HG02642 (cell line): ENCODE measurements at regions not wholly inside any gene's neighbourhood (a gene's known extent, or its start where the extent isn't known, plus 50 kb on each side); places are given as distances from the start of the nearest gene placed in this dataset.
A peak's percentile ranks its signal among the peaks of the same experiment; 100 is the strongest.
"Not testable (repeated sequence)": the region's sequence is repeated elsewhere in the genome, so short reads cannot be mapped to it uniquely, and the experiment has no call there.

ENCODE experiments used
- ATAC-seq: cut with Tn5 transposase; IDR thresholded peaks from one replicate; pipeline ENCODE4 v1.9.1; 2021; ENCODE audit warnings: mild to moderate bottlenecking; ENCODE audit not compliant: unreplicated experiment, poor library complexity

DNA sequence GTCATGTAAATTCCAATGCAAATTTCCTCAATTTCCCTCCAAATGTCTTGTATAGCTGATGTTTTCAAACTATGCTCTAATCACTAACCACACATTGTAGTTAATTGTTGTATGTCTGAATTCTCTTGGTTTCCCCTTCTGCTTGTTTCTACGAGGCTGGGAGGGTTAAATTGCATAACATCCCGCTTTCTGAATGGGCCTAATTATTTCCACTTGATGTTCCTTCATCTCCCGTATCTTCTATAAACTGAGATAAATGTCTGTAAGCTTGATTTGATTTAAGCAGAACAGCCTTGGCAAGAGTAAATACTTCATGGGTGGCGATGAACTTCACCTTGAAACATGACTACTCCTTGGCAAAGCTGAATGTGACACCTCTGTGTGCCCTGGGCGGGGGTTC is 72.2 kb downstream of the SERINC2 start:
- ATAC-seq: no peak

DNA sequence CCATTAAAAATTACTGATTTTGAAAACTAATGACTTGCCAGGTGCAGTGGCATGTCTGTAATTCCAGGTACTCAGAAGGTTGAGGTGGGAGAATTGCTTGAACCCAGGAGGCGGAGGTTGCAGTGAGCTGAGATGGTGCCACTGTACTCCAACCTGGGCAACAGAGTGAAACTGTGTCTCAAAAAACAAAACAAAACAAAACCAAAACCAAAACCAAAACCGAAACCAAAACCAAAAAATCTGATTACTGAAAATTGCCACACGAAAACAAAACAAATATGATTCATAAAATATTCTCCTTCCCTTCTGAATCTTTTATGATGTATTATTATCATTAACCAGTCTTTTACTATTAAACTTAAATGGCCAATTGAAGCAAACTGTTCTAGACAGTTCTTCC is 74.1 kb downstream of the SERINC2 start:
- ATAC-seq: no peak

DNA sequence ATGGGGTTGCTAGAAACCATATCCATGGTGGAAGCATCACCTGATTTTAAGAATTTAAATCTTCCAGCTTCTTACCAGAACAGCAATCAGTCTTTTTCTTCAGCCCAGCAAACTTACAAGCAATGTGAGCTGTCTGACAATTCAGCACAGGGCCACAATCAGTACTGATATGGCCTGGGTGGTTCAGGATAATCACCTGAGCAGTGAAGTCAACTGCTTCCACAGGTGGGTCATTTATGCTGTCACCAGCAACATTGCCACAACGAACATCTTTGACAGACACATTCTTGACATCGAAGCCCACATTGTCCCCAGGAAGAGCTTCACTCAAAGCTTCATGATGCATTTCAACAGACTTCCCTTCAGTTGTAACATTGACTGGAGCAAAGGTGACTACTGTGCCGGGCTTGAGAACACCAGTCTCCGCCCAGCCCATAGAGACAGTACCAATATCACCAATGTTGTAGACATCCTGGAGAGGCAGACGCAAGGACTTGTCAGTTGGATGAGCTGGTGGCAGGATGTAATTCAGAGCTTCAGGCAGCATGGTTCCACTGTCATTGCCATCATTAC is 74.8 kb downstream of the SERINC2 start:
- ATAC-seq: no peak

DNA sequence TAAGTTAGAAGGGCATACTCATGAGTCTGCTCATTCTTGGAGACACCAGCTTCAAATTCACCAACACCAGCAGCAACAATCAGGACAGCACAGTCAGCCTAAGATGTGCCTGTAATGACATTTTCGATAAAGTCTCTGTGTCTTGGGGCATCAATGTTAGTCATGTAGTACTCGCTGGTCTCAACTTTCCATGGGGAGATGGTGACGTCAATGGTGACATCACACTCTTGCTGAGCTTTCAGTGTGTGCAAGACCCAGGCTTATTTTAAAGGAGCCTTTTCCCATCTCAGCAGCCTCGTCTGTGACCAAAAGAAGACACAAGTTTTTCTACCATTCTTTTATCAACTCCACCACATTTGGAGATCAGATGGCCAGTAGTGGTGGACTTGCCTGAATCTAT is 75.5 kb downstream of the SERINC2 start:
- no peak for ATAC-seq

DNA sequence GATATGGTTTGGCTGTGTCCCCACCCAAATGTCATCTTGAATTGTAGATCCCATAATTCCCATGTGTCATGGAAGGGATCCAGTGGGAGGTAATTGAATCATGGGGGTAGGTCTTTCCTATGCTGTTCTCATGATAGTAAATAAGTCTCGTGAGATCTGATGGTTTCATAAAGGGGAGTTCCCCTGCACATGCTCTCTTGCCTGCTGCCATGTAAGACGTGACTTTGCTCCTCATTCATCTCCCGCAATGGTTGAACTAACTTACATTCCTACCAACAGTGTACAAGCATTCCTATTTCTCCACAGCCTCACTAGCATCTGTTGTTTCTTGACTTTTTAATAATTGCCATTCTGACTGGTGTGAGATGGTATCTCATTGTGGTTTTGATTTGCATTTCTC is 76.6 kb downstream of the SERINC2 start:
- not testable (repeated sequence) for ATAC-seq

DNA sequence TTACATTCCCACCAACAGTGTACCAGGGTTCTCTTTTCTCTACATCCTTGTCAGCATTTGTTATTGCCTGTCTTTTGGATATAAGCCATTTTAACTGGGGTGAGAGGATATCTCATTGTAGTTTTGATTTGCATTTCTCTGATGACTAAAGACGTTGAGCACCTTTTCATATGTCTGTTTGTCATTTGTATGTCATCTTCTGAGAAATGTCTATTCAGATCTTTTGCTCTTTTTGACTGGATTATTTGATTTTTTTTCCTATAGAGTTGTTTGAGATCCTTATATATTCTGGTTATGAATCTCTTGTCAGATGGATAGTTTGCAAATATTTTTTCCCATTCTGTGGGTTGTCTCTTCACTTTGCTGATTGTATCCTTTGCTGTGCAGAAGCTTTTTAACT is 77.6 kb downstream of the SERINC2 start:
- not testable (repeated sequence) for ATAC-seq

DNA sequence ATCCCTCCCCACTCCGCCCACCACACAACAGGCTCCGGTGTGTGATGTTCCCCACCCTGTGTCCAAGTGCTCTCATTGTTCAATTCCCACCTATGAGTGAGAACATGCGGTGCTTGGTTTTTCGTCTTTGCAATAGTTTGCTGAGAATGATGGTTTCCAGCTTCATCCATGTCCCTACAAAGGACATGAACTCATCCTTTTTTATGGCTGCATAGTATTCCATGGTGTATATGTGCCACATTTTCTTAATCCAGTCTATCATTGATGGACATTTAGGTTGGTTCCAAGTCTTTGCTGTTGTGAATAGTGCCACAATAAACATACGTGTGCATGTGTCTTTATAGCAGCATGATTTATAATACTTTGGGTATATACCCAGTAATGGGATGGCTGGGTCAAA is 81.0 kb upstream of the TINAGL1 start:
- not testable (repeated sequence) for ATAC-seq

DNA sequence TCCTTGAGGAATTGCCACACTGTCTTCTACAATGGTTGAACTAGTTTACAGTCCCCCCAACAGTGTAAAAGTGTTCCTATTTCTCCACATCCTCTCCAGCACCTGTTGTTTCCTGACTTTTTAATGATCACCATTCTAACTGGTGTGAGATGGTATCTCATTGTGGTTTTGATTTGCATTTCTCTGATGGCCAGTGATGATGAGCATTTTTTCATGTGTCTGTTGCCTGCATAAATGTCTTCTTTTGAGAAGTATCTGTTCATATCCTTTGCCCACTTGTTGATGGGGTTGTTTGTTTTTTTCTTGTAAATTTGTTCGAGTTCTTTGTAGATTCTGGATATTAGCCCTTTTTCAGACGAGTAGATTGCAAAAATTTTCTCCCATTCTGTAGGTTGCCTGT is 80.5 kb upstream of the TINAGL1 start:
- not testable (repeated sequence) for ATAC-seq

DNA sequence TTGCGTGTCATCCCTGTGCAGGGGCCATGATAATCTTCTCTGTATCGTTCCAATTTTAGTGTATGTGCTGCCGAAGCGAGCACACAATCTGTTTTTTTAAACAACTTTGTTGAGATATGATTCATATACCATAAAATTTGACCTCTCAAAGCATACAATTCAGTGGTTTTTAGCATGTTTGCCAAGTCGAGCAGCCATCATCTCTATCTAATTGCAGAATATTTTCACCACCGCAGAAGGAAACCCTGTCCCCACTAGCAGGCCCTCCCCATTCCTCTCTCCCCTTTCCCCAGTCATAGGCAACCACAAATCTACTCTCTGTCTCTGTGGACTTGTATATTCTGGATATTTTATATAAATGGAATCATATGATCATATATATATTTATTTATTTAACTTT is 78.7 kb upstream of the TINAGL1 start:
- ATAC-seq: no peak

DNA sequence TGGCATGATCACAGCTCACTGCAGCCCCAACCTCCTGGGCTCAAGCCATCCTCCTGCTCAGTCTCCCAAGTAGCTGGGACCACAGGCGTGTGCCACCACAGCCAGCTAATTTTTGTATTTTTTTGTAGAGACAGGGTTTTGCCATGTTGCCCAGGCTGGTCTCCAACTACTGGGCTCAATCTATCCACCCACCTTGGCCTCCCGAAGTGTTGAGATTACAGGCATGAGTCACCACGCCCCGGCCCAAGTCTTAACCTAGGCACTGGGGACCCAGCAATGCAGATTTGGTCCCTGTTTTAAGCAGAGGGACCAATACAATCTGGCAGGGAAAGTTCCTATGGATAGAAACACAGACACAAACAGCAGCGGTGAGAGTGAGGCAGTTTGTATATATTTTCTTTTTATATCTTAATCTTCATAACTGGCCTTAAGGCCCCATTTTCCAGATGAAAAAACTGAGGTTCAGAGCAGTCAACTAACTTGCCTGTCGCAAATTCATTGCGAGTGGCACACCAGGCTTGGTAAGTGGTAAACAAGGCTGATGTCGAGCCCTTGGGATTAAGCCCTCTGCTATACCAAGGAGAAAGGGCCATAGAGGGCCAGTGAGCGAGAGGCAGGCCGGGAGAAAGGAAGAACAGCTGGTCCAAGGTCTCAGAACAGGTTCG is 77.8 kb upstream of the TINAGL1 start:
- no peak for ATAC-seq

DNA sequence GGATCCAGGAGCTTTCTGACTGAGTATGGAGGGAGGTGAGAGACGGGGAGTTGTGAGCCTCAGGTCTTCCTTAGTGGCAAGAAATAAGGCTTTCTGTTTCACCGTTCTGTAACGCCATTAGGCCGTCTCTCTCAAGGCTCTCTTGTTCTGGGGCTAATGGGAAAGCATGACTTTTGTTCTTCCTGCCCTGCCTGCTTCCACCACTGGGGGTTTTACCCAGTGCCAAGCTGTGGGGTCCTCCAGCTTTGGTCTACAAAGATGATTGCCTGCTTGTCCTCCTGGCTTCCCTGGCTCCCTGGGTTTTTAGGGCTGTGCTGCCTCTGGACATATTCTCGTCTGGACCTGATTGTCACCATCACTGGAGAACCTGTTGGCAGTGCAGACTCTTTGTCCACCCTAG is 74.8 kb upstream of the TINAGL1 start:
- no peak for ATAC-seq

DNA sequence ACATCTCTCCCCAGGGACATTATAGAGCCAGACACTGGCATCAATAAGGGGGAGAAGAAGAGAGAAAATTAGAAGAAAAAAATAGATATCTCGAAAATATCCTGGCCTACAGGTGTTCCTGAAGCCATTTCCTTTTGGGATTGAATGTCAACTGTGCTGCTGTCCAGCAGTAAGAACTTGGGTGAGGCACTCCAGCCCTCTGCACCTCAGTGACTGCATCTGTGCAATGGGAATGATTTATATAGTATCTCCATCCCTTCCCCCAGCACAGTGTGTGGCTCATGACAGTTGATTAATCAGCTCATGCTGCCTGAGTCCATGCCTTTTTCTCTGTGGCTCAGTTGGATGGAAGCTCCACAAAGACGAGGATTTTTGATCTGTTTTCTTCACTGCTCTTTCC is 74.1 kb upstream of the TINAGL1 start:
- no peak for ATAC-seq

DNA sequence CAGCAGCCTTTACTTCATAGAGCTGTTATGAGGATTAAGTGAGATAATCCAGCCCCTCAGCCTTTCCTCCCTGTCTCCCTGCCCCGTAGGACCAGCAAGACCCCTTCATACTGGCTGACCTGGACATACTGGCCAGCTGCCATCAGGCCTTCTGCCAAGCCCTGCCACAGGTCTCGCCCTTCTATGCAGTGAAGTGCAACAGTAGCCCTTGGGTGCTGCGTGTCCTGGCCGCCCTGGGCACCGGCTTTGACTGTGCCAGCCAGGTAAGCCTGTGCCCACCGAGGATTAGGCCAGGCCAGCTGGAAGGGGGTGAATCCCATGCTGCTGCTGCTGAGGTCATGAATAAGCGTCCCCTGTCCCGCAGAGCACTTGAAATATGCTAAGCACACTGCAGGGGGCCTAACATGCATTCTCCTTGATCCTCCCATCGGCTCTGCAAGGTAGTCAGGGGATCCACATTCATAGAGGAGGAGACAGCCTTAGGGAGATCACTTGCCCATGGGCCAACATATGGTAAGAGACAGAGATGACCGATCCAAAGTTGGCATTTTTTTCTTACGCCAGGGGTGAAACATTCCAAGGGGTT is 73.3 kb upstream of the TINAGL1 start:
- no peak for ATAC-seq

DNA sequence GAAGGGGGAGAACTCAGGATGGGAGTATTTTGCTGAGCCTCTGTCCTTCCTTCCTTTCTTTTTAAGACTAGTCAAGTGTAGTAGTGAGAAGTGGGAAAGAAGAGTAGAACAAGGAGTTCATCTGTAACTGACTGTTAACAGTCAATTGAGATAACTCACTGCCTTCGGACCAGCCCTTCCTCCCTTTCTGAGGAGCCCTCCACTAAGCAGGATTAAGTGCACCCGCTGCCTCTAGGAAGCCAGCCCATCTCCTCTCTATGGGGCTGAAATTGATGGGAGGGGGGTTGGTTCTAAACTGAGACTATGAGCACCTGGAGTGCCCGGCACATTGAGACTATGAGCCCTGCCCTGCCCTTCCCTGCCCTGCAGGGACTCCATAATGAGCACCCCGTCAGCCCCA is 72.7 kb upstream of the TINAGL1 start:
- ATAC-seq: no peak

DNA sequence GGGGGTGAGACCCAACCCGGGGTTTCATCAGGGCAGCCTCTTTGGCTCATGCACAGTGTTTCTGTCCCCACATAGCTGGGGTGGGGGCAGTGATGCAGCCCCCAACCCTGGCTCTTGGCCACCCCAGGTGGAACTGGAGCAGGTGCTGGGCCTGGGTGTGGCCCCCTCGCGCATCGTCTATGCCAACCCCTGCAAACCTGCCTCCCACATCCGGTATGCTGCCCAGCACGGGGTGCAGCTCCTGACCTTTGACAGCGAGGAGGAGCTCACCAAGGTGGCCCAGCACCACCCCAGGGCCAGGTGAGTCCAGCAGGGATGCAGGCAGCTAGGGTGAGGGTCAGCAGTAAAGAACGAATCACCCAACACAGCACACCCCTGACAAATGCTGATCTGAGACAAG is 72.3 kb upstream of the TINAGL1 start:
- no peak for ATAC-seq

DNA sequence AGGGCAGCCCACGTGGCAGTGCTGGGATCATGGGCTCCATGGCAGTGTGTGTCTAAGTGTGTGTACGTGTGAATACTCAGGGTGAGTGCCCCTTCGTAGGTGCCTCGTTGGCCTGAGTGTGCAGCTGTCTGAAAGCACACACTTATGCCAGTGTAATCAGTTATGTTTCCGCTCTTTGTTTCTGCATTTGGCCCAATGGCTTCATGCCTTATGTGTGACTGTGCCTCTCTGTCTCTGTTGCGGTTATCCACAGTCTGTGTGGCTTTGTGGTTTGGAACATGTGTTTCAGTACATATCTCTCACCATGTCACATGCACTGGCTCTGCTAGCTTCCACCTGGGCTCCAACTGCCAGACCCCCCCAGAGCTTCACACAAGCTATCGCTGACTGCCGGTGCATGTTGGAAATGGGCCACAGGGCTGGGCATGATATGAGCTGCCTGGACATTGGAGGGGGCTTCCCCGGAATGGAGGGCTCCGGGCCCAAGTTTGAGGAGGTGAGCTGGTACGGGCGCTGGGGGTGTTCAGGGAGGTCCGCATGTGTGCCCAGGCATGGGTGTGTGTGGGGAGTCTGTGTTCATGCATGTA is 70.3 kb upstream of the TINAGL1 start:
- ATAC-seq: peak; percentile 54

DNA sequence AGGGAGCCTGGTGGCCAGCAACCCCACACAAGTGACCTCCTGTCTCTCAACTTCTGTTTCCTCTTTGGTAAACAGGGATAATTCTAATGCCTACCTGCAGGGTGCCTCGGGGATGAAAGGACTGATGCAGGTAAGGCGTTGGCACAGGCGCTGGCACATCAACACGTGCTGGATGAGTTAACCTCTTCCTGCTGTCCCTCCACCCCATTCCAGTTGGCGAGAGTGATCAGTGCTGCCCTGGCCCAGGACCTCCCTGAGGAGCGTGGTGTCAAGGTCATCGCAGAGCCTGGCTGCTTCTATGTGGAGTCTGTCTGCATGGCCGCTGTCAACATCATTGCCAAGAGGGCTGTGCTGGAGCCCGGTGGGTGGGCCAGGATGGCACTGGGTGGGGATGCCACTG is 69.1 kb upstream of the TINAGL1 start:
- ATAC-seq: no peak

DNA sequence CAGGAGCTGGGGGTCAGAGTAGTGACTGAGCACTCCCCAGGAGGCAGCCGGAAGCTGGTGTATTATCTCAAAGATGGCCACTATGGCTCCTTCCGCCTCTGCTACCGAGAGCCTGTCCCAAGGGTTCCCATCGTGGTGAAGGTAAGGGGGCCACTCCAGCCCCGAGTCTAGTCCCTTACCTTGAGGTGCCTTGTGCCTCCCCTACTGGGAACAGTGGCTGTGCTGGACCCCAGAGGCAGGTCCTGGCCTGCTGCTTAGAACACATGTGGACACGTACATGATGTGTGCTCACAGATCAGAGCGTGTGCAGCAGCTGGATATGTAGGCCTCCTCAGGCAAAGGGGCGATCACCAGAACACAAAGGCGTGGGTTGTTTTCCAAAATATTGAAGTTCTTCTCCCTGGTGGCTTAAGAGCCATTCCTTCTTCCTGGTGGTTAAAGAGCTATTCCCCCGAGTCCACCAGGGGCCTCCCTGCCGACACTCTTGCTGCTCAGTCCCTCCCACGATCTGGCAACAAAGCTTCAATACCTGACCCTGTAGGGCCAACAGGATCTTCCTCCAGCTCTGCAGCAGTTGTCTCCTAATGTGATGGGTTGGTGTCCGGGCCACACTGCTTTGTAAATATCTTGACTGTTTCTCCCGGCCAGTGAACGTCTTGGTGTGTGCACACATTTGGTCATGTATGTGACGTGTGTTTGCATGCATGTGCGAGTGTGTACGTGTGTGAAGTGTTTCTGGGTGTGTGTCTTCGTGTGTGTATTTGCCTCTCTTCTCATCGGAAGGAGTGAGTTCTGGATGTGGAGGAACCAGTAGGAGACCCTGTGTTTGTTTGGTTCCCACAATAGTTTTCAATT is 68.4 kb upstream of the TINAGL1 start:
- no peak for ATAC-seq

DNA sequence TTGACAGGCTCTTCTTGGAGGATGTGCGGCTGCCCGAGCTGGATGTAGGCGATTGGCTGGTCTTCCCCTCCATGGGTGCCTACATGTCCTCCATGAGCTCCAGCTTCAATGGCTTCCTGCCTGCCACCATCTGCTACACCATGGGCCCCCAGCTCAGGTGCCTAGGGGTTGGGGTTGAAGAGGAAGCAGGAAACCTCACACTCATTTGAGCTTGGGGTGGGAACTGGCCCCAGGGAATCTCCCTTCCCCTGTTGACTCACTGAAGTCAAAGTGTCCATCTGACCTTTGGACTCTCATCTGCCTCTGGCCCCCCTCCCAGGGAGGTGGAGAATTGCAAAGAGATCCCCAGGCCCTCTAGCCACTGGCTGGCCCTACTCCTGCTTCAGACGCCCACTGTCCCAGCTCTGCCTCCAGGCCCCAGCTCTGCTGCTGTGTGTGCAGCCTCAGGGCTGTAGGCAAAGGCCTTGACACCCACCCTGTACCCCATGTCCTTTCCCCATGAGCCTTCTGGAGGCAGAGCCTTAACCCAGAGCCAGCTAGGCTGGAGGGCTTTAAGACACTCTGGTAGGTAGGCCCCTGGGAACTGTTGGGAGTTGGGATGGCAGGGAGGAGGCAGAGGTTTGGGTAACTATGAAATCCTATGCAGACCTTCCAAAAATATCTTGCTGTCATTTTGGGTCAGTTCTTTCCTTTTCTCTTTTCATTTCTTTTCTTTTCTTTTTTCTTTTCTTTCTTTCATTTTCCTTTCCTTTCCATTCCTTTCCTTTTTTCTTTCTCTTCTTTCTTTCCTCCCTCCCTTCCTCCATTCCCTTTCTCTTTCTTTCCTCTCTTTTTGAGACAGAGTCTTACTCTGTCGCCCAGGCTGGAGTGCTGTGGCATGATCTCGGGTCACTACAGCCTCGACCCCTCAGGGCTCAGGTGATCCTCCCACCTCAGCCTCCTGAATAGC is 66.9 kb upstream of the TINAGL1 start:
- peak; percentile 46 for ATAC-seq

DNA sequence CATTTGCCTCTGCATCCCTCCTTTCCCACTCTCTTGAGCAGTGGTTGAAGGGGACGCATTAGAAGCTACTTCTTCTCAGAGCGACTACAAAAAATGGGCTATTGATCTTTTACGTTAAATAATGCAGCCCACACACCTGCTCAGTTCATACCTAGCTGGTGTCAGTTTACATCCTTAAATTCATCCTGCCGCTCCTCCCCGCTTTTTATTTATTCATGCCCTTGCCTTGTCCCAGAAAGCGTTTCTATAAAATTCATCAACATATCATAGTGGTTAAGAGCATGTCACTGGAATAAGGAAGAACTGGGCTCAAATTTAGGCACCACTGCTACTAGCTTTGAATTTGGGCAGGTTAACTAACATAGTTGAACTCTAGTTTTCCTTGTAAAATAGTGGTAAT is 66.0 kb upstream of the TINAGL1 start:
- ATAC-seq: no peak
